ENCODE measurements at regions not wholly inside any gene's neighbourhood (a gene's known extent, or its start where the extent isn't known, plus 50 kb on each side); places are given as distances from the start of the nearest gene placed in this dataset.

DNA sequence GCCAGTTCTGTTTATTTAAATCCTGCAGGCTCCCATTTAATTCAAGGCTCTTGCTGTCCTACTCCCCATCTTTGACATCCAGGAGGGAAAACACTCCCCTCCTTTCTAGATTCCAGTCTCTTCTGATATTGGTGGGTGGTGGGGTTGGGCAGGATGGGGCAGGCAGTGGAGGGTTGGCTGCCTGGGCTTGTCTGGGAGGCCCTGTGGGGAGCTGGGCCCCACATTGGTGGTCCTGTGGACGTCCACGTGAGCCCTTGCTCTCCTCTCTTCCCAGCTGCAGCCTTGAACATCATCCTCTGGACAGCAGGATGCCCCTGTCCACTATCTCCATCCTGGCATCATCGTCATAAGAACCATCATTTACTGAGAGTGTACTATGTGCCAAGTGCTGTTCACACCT lies 108.9 kb upstream of the PCBD1 start:
- TF ChIP-seq, protein P1, sequence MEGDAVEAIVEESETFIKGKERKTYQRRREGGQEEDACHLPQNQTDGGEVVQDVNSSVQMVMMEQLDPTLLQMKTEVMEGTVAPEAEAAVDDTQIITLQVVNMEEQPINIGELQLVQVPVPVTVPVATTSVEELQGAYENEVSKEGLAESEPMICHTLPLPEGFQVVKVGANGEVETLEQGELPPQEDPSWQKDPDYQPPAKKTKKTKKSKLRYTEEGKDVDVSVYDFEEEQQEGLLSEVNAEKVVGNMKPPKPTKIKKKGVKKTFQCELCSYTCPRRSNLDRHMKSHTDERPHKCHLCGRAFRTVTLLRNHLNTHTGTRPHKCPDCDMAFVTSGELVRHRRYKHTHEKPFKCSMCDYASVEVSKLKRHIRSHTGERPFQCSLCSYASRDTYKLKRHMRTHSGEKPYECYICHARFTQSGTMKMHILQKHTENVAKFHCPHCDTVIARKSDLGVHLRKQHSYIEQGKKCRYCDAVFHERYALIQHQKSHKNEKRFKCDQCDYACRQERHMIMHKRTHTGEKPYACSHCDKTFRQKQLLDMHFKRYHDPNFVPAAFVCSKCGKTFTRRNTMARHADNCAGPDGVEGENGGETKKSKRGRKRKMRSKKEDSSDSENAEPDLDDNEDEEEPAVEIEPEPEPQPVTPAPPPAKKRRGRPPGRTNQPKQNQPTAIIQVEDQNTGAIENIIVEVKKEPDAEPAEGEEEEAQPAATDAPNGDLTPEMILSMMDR (IDR thresholded peaks at IDR 0.05) = no peak
- no peak for TF ChIP-seq POLR2A (IDR thresholded peaks at IDR 0.05)

All from right lobe of liver (tissue), 4 donors.